Smooth muscle cell (in vitro differentiated cells): ENCODE measurements at regions not wholly inside any gene's neighbourhood (a gene's known extent, or its start where the extent isn't known, plus 50 kb on each side); places are given as distances from the start of the nearest gene placed in this dataset.

ENCODE experiments used
- DNase-seq: peaks from one replicate; lab custom pipeline; 2025; ENCODE audit not compliant: unreplicated experiment; lab: John Stamatoyannopoulos, UW
- H2AFZ ChIP-seq: fragments of 200-600 bp; sonication (generic); 2 replicates; pipeline ENCODE4 v1.6.0; 2016; ENCODE audit warnings: antibody characterized with exemption, low read depth, mild to moderate bottlenecking
- H3F3A ChIP-seq: fragments of 200-600 bp; sonication (generic); 2 replicates; pipeline ENCODE4 v1.6.0; 2017; ENCODE audit warnings: antibody characterized with exemption, low read depth
- H3K27ac ChIP-seq: fragments of 200-600 bp; sonication (generic); 2 replicates; pipeline ENCODE4 v1.5.1; 2016; ENCODE audit warnings: low read depth, mild to moderate bottlenecking
- H3K27me3 ChIP-seq: fragments of 200-600 bp; sonication (generic); 2 replicates; pipeline ENCODE4 v1.6.1; 2016; ENCODE audit warnings: low read depth, mild to moderate bottlenecking
- H3K36me3 ChIP-seq: fragments of 200-600 bp; sonication (generic); 2 replicates; pipeline ENCODE4 v1.5.1; 2016; ENCODE audit warnings: low read depth
- H3K4me1 ChIP-seq: fragments of 200-600 bp; sonication (generic); 2 replicates; pipeline ENCODE4 v1.5.1; 2016; ENCODE audit warnings: low read depth
- H3K4me2 ChIP-seq: fragments of 200-600 bp; sonication (generic); 2 replicates; pipeline ENCODE4 v1.6.0; 2016; ENCODE audit warnings: mild to moderate bottlenecking
- H3K4me3 ChIP-seq: fragments of 200-600 bp; sonication (generic); 2 replicates; pipeline ENCODE4 v1.5.1; 2016; ENCODE audit warnings: mild to moderate bottlenecking
- H3K79me2 ChIP-seq: fragments of 200-600 bp; sonication (generic); 2 replicates; pipeline ENCODE4 v1.6.0; 2016; ENCODE audit warnings: low read depth, mild to moderate bottlenecking
- H3K9ac ChIP-seq: fragments of 200-600 bp; sonication (generic); 2 replicates; pipeline ENCODE4 v1.6.0; 2016; ENCODE audit warnings: low read depth
- H3K9me3 ChIP-seq: fragments of 200-600 bp; sonication (generic); replicated peaks from 2 replicates; pipeline ENCODE4 v1.5.1; 2016; ENCODE audit warnings: low read depth
- H4K20me1 ChIP-seq: fragments of 200-600 bp; sonication (generic); 2 replicates; pipeline ENCODE4 v1.6.0; 2016; ENCODE audit warnings: low read depth
- CTCF ChIP-seq: fragments of 200-600 bp; sonication (generic); IDR thresholded peaks from 2 replicates; pipeline ENCODE4 v1.5.1; 2017; ENCODE audit warnings: borderline replicate concordance, mild to moderate bottlenecking, antibody characterized with exemption; ENCODE audit not compliant: insufficient read depth, poor library complexity, severe bottlenecking
- WGBS: methylation state at CpG from one replicate; pipeline ENCODE4 v1.1.7; 2016; ENCODE audit warnings: low lambda C conversion rate; 5-methylcytosine and 5-hydroxymethylcytosine counted together

- H3K4me3 ChIP-seq: no peak overlapping the region
- WGBS: 89% methylated on average over 5 of the region's 6 CpGs
- TF ChIP-seq CTCF: no peak
- H4K20me1 ChIP-seq: no peaks in the 10 kb centered on the region
- no peak overlapping the region for H2AFZ ChIP-seq
- H3K36me3 ChIP-seq: no peaks in the 10 kb centered on the region
- no peaks in the 10 kb centered on the region for H3K9me3 ChIP-seq
- no peaks in the 10 kb centered on the region for H3K79me2 ChIP-seq
- H3K27ac ChIP-seq: no peak overlapping the region
- H3K4me1 ChIP-seq: no peaks in the 10 kb centered on the region
- H3K27me3 ChIP-seq: no peaks in the 10 kb centered on the region
- no peaks in the 10 kb centered on the region for H3F3A ChIP-seq
- no peak overlapping the region for H3K4me2 ChIP-seq
- DNase-seq: no peak
- H3K9ac ChIP-seq: no peak overlapping the region
Measured at GRCh38 chr18:78032574-78032973, 782.9 kb downstream of the GALR1 start.

GRCh38 chr18:78034755-78035154 is 785.1 kb downstream of the GALR1 start:
- Histone ChIP-seq H3F3A (no peaks in the 10 kb centered on the region), H3K27ac (no peak overlapping the region), H3K9ac (no peak overlapping the region), H2AFZ (no peak overlapping the region), H3K9me3 (no peaks in the 10 kb centered on the region), H3K4me2 (no peak overlapping the region), H3K4me1 (no peaks in the 10 kb centered on the region), H3K79me2 (no peaks in the 10 kb centered on the region), H3K36me3 (no peaks in the 10 kb centered on the region), H4K20me1 (no peaks in the 10 kb centered on the region), H3K4me3 (no peak overlapping the region), H3K27me3 (no peaks in the 10 kb centered on the region)
- DNase-seq: no peak
- WGBS: 86% methylated on average over 6 of the region's 6 CpGs
- no peak for TF ChIP-seq CTCF

DNA sequence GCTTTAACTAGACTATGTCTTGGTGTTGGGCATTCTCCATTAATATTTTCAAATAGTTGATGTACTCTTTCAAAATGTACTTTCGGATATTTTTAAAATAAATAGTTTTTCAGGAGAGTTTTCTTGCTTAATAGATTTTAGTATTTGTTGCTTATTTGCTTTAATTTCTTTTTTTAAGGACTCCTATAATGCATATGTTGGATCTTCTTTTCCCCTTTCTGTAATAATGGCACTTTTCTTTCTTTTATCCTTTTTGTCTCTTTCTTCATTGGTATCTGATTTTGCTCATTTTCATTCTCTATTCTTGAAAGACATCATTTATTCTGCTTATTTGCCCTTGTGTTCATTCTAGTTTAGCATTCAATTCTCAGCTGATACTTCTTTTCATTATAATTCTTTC is 791.6 kb downstream of the GALR1 start:
- WGBS: 69% methylated on average over 1 of the region's 1 CpG
- Histone ChIP-seq H3F3A (no peaks in the 10 kb centered on the region), H3K27me3 (no peaks in the 10 kb centered on the region), H4K20me1 (no peaks in the 10 kb centered on the region), H3K4me2 (no peak overlapping the region), H3K4me1 (no peaks in the 10 kb centered on the region), H3K27ac (no peak overlapping the region), H3K36me3 (no peaks in the 10 kb centered on the region), H3K9me3 (peaks cover 16% of the 10 kb centered on the region), H3K4me3 (no peak overlapping the region), H2AFZ (no peak overlapping the region), H3K79me2 (no peaks in the 10 kb centered on the region), H3K9ac (no peak overlapping the region)
- DNase-seq: no peak
- no peak for TF ChIP-seq CTCF

DNA sequence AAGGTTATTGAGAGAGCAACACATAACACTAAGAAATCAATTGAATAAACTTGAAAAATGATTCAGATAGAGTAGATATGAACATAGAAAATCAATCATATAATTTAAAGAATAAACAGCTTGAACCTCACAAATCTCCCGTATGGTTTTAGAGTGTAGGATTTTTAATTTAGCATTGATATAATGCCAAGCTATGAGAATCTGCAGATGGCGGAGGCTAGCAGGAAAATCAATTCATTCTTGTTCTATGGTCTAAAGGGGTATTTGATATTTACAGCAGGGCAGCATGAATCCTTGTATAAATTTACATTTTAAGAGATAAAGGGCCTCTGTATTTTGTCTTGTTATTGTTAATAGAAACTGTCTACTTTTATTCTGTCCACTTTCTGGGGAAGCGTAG is 797.0 kb downstream of the GALR1 start:
- peaks cover 6% of the 10 kb centered on the region for H3K9me3 ChIP-seq
- no peaks in the 10 kb centered on the region for H3F3A ChIP-seq
- no peak overlapping the region for H2AFZ ChIP-seq
- H4K20me1 ChIP-seq: no peaks in the 10 kb centered on the region
- no peak for DNase-seq
- no peaks in the 10 kb centered on the region for H3K36me3 ChIP-seq
- H3K27ac ChIP-seq: no peak overlapping the region
- 93% methylated on average over 3 of the region's 3 CpGs for WGBS
- no peak overlapping the region for H3K4me2 ChIP-seq
- H3K27me3 ChIP-seq: no peaks in the 10 kb centered on the region
- H3K79me2 ChIP-seq: no peaks in the 10 kb centered on the region
- no peaks in the 10 kb centered on the region for H3K4me1 ChIP-seq
- TF ChIP-seq CTCF: no peak
- no peak overlapping the region for H3K9ac ChIP-seq
- no peak overlapping the region for H3K4me3 ChIP-seq
